Ovary (tissue), 7 donors: ENCODE measurements at regions not wholly inside any gene's neighbourhood (a gene's known extent, or its start where the extent isn't known, plus 50 kb on each side); places are given as distances from the start of the nearest gene placed in this dataset.
A peak's percentile ranks its signal among the peaks of the same experiment; 100 is the strongest.

Experiments used
- DNase-seq, 5 donors: peaks; one replicate each; pipeline ENCODE4 v3.0.0-alpha.2; 2019 to 2020
- H3K27ac ChIP-seq, 2 donors: fragments of 200-600 bp; one replicate each; pipeline versions ENCODE4 v1.5.1 to v1.8.0; 2019 to 2022
- H3K27me3 ChIP-seq: fragments of 200-600 bp; one replicate; pipeline ENCODE4 v1.8.0; 2022
- H3K36me3 ChIP-seq: fragments of 200-600 bp; sonication (generic); one replicate; pipeline ENCODE4 v1.5.1; 2019
- H3K4me1 ChIP-seq: one replicate; pipeline ENCODE4 v1.8.1; 2013; ENCODE audit warnings: mild to moderate bottlenecking, moderate library complexity; ENCODE audit not compliant: insufficient read depth
- H3K4me3 ChIP-seq: fragments of 200-600 bp; sonication (generic); one replicate; pipeline ENCODE4 v1.5.1; 2017
- H3K9me3 ChIP-seq, 2 donors: fragments of 200-600 bp in 1 of 2; sonication (generic) in 1 of 2; one replicate each; pipeline versions ENCODE4 v1.5.1 to v1.8.1; 2013 to 2019; ENCODE audit warnings: mild to moderate bottlenecking in 1 of 2, moderate library complexity in 1 of 2
- EP300 ChIP-seq: sonication (generic); formaldehyde crosslinking; IDR thresholded peaks from one replicate; pipeline ENCODE4 v1.6.1; 2017; ENCODE audit warnings: antibody characterized with exemption
- POLR2A ChIP-seq: fragments of 450-650 bp; IDR thresholded peaks from one replicate; pipeline ENCODE4 v1.6.1; 2017; ENCODE audit warnings: antibody characterized with exemption, mild to moderate bottlenecking, moderate library complexity
- WGBS, 3 donors: extraction: QIAGEN DNeasy Blood & Tissue Kit in 1 of 3; methylation state at CpG; one replicate each; pipeline versions ENCODE4 v1.1.5 to v1.1.7; 2013 to 2017; 5-methylcytosine and 5-hydroxymethylcytosine counted together
- intact Hi-C, 4 donors: fragments of 100-400 bp; cut with DNase I; formaldehyde crosslinking; loops; one replicate each; pipeline versions ENCODE4 v1.11.0 to v1.15.1; 2022 to 2023
- TF ChIP-seq, protein P1 (sequence below), 3 donors: fragments of 450-650 bp in 2 of 3; fragments of 200-600 bp in 1 of 3; IDR thresholded peaks; one replicate each; pipeline versions ENCODE4 v1.5.1 to v1.8.0; 2016 to 2022; ENCODE audit warnings: antibody characterized with exemption in 3 of 3, mild to moderate bottlenecking in 1 of 3
- donor health status: DM: no; HTN: no; CAD: no; lungs with moderate emphysema.
- donor health status: DM: no; HTN: no; CAD: no.
- donor health status: Bipolar disorder and iron deficiency.
- donor health status: DM: no; HTN: no; CAD: no.
- donor health status: DM: yes; HTN: yes; CAD: no.

DNA sequence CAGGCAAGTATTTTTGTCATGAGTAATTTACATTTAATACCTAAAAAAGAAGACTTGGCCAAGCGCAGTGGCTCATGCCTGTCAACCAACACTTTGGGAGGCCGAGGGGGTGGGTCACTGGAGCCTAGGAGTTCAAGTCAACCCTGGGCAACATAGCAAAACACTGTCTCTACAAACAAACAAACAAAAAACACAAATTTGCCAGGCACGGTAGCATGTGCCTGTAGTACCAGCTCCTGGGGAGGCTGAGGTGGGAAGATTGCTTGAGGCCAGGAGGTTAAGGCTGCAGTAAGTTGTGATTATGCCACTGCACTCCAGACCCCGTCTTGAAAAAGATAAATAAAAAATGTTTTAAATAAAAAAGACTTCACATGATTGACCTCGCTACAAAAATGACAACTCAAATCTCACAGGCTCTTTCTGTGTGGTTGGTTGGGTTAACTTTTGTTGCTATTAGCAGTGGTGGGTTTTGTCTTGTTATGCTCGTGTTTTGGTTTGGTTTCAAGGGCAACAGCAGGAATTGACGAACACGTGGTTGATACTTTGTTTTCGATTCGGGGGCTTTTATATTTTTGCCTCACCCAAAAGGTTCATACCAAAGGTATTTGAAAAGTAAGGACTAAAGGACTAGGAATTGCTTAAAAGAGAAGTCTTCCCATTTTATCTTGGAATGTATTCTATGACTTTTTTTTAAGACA, 227.2 kb upstream of the MKLN1 start:
- H3K4me1 ChIP-seq, result peaks cover 33% of the 10 kb centered on the region
- intact Hi-C loops, result loop anchor here in 1 of 4 donors (10.0 kb wide), 1 partner anchor 324 kb away; no protein-coding TSS in a partner anchor
- no peaks in the 10 kb centered on the region for H3K27me3 ChIP-seq
- 13 to 34% (median 14%) methylated on average over 10 of the region's 10 CpGs for WGBS, 3 donors
- peak overlapping the region in 1 of 2 donors; percentile 61 for H3K27ac ChIP-seq
- H3K4me3 ChIP-seq, result no peak overlapping the region
- no peaks in the 10 kb centered on the region for H3K9me3 ChIP-seq
- H3K36me3 ChIP-seq, result no peaks in the 10 kb centered on the region
- DNase-seq, result no peak
- no peak for TF ChIP-seq EP300
- TF ChIP-seq, protein P1, sequence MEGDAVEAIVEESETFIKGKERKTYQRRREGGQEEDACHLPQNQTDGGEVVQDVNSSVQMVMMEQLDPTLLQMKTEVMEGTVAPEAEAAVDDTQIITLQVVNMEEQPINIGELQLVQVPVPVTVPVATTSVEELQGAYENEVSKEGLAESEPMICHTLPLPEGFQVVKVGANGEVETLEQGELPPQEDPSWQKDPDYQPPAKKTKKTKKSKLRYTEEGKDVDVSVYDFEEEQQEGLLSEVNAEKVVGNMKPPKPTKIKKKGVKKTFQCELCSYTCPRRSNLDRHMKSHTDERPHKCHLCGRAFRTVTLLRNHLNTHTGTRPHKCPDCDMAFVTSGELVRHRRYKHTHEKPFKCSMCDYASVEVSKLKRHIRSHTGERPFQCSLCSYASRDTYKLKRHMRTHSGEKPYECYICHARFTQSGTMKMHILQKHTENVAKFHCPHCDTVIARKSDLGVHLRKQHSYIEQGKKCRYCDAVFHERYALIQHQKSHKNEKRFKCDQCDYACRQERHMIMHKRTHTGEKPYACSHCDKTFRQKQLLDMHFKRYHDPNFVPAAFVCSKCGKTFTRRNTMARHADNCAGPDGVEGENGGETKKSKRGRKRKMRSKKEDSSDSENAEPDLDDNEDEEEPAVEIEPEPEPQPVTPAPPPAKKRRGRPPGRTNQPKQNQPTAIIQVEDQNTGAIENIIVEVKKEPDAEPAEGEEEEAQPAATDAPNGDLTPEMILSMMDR (IDR thresholded peaks at IDR 0.05), result no peak
- TF ChIP-seq POLR2A, result no peak

DNA sequence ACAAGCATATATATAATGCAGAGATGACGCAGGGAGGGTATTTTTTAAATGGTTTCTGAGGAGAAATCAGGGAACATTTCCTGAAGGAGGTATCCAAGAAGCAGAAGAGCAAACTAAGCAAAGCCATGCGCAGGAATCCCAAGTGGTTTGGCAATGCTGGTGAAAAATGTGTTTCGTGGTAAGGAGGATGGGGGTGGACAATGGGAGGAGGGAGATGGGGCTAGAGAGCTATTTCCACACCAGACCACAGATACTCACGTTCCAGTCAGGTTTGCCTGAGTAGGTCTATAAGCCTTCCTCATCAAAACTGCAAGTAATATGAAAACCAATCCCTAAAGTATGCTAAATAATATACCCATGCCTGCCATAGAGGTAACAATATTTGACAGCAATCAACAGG, 223.7 kb upstream of the MKLN1 start:
- intact Hi-C loops, result loop anchor here in 2 of 4 donors (2.0 to 10.0 kb wide), 2 partner anchors 35 to 321 kb away; no protein-coding TSS in a partner anchor
- WGBS, 3 donors, result 21 to 35% (median 31%) methylated on average over 4 of the region's 4 CpGs
- H3K27ac ChIP-seq, result peak overlapping the region; percentile 79 to 98

DNA sequence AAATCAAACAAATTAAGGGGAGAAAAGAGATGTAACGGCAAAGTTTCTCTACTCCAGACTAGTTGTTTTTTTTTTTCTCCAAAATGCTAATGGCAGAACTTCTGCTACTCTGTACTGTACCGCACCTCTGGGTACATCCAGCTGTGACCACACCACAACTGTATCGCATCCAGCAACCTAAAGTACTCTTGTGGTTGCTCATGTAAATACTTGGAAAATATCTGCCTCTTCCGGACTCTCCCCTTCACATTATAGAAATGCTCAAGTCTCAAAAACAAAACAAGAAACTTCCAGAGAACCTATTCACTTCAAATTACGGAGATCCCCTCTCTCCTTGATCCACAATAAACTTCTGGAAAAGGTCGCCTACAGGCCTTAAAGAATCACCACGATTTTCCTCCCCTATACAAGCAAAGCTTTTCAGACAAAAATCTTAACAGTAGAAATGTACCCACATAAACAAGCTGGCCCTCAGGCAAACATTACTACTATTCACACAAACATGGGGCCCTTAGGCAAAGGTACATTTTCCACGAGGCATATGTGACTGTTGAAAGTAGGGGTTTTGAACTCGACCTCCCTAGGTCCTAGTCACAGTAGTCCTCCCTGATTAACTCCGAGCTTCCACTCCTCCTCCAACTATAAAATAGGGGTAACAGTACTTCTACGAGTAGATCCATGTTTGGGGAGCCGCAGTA, 222.9 kb upstream of the MKLN1 start:
- Histone ChIP-seq H3K27me3 (no peaks in the 10 kb centered on the region), H3K36me3 (no peaks in the 10 kb centered on the region), H3K4me3 (peak overlapping the region; percentile 60), H3K4me1 (peaks cover 21% of the 10 kb centered on the region), H3K27ac (peak overlapping the region; percentile 79 to 98), H3K9me3 (no peaks in the 10 kb centered on the region)
- TF ChIP-seq, protein P1 (IDR thresholded peaks at IDR 0.05), result no peak
- TF ChIP-seq EP300 (no peak), POLR2A (no peak)
- 25 to 29% (median 26%) methylated on average over 12 of the region's 12 CpGs for WGBS, 3 donors
- no peak for DNase-seq
- intact Hi-C loops, result loop anchor here in 3 of 4 donors (5.0 to 10.0 kb wide), 5 partner anchors 123 to 320 kb away; partner anchors contain the start of gene MKLN1 (in 2 of the 3)

More for the DNA sequence above, 223.7 kb upstream of the MKLN1 start:
- TF ChIP-seq EP300 (no peak), POLR2A (no peak)
- TF ChIP-seq, protein P1 (IDR thresholded peaks at IDR 0.05), result no peak
- no peaks in the 10 kb centered on the region for H3K9me3 ChIP-seq
- H3K27me3 ChIP-seq, result no peaks in the 10 kb centered on the region
- H3K4me3 ChIP-seq, result peak overlapping the region; percentile 60
- DNase-seq, result no peak
- H3K36me3 ChIP-seq, result no peaks in the 10 kb centered on the region
- H3K4me1 ChIP-seq, result peaks cover 20% of the 10 kb centered on the region

DNA sequence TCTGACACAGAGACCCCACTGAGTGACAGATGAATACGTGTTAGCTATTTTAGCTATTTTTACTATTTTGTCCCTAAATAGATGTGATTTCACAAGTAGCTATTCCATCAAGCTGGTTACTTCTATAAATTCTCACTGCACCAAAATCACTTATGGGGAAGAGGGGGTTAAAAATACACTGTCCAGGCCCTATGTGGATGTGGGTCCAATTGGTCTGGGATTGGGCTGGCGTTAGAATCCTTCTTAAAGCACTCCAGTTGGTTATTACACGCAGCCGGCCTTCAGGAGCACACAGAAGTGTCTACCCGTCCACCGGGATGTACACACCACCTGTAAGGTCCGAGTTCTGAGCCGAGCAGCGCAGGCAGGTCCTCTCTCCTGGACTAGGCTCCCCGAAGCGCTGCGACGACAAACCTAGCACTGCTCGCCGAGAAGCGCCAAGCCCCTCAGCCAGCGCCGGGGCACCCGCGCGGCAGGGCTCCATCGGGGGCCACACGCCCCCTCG, 222.3 kb upstream of the MKLN1 start:
- Histone ChIP-seq H3K4me1 (peaks cover 20% of the 10 kb centered on the region), H3K4me3 (peak overlapping the region; percentile 60), H3K36me3 (no peaks in the 10 kb centered on the region), H3K27ac (peak overlapping the region; percentile 79 to 98), H3K27me3 (no peaks in the 10 kb centered on the region), H3K9me3 (no peaks in the 10 kb centered on the region)
- TF ChIP-seq EP300, result no peak
- TF ChIP-seq, protein P1 (IDR thresholded peaks at IDR 0.05), result no peak
- TF ChIP-seq POLR2A, result no peak
- intact Hi-C loops, result loop anchor here in 3 of 4 donors (5.0 to 10.0 kb wide), 5 partner anchors 122 to 319 kb away; partner anchors contain the start of gene MKLN1 (in 2 of the 3)
- DNase-seq, result no peak
- WGBS, 3 donors, result 1 to 2% (median 2%) methylated on average over 24 of the region's 24 CpGs
